ENCODE measurements at regions not wholly inside any gene's neighbourhood (a gene's known extent, or its start where the extent isn't known, plus 50 kb on each side); places are given as distances from the start of the nearest gene placed in this dataset.

DNA sequence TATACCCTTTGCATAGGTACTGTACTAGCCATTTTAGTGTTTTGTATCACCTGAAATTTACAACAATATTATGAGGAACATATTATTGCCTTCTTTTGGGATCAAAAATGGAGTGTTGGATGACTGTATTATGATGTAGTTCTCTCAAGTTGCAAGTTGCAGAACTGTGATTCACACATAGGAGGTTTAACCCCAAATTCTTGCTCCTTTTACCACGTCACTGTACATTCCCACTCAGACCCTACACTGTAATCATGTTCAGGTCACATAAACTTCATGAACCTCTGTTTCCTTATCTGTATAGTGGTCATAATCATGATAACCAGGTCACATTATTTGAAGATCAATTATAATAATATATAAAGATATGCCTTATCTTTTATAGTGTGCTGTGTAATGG is 925.1 kb upstream of the TENM4 start:
- no peak for DNase-seq

GRCh38 chr11:80365076-80365725 is 924.4 kb upstream of the TENM4 start:
- DNase-seq = no peak

GRCh38 chr11:80362563-80363340 is 921.9 kb upstream of the TENM4 start:
- no peak for DNase-seq

GRCh38 chr11:80355251-80355650 is 914.4 kb upstream of the TENM4 start:
- no peak for DNase-seq

GRCh38 chr11:80350541-80350940 is 909.7 kb upstream of the TENM4 start:
- DNase-seq = no peak

- no peak for DNase-seq
Observed at GRCh38 chr11:80349997-80350396, 909.2 kb upstream of the TENM4 start.

DNA sequence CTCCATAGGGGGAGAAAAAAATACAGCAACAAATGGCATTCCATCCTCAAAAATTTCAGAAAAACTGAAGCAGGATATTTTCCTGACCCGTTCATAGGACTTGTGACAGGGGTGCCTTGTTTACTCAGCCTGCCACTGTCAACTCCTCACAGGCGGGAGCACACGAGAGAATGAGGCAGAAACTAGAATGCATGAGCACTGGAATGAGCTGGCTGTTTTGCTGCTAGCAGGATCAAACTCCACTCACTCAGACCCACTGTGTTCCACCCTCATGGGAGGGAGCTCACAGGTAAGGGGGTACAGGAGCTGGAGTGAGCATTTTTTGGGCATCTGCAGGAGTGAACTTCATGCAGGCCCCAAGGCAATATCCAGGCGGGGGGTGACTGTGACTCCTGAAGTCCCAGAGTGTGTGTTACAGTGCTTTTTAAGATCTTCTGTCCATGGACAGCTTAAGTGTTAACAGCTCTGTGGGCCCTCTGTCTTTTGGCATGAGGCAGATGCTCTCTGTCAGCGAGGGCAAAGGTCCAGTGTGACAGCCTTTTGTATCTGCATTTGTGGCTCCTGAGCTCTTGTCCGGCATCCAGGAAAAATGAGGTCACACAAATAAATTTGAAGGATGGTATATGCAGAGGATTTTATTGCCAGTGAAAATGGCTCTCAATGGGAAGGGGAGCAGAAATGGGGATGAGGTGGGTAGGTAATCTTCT is 905.7 kb upstream of the TENM4 start:
- DNase-seq = no peak

- DNase-seq = no peak
Observed at GRCh38 chr11:80343436-80343835, 902.6 kb upstream of the TENM4 start.

- no peak for DNase-seq
Observed at GRCh38 chr11:80338231-80338630, 897.4 kb upstream of the TENM4 start.

GRCh38 chr11:80331694-80332093 is 890.9 kb upstream of the TENM4 start:
- no peak for DNase-seq

DNA sequence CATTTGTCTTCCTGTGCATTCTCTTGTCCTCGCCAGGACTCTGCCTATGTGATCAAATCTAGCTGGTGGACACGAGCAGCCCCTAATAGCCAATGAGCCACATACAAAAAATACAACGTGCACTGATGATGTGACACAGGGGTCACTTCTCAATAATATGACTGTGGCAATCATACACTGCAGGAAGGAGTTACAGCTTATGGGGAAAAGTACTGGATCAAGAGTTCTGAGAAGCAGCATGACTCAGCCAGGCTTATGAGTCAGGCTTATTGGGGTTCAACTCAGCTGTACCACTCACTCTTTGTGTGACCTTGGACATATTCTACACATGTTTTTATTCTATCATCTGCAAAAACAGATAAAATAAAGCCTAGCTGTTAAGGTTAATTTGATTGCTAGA is 889.4 kb upstream of the TENM4 start:
- no peak for DNase-seq

DNA sequence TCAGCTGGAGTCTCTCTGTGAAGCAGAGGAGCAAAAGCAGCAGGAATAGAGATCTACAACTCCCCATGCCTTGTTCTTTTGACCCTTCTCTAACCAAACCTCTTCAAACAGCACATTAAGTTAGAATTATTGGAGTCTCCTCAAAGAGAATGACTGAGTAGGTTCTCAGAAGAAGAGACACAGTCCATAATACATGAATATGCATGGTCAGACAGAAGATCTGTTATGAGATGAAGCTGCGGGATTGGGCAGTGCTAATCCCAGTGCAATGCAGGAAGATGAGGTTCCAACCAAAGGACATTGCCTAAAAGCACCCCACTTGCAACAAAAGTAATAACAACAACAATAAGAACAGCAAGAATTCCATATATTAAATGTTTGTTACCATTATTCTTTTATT is 887.9 kb upstream of the TENM4 start:
- DNase-seq = no peak

GRCh38 chr11:80327956-80328614 is 887.3 kb upstream of the TENM4 start:
- no peak for DNase-seq

GRCh38 chr11:80321786-80322185 is 881.0 kb upstream of the TENM4 start:
- no peak for DNase-seq

DNA sequence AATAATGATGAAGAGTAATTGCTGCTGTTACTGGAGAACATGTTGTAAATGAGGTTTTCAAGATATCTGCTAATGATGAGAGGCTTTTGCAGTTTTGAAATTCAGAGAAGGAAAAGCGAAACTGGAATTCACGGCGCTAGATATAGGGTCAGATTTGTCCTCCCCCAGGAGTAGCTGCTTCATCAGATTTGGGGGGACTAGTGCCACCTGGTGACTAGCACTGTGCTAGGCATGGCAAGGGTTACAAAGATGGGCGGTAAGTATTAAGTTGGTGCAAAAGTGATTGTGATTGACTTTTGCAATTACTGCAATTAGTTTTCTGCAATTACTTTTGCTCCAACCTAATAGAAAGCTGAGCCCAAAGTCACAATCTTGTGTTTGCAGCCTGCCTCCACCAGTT is 879.9 kb upstream of the TENM4 start:
- no peak for DNase-seq

GRCh38 chr11:80320226-80320625 is 879.4 kb upstream of the TENM4 start:
- no peak for DNase-seq

DNA sequence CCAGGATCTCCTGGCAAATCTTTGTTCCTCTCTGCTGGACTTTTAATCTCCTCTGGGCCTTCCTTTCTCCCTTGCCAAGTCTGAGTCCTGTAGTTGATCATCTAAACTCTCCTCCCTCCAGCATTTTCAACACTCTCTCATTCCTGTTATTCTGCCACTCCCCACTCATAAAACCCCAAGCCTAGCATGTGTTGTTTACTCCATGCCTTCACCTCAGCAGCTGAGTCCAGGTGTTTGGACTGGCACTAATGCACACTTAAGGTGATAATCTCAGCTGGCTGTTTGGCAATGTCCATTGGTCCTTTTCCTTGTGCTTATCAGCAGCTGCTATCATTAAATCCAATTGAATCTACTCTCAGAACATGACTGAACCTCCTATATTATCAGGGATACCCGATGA is 876.8 kb upstream of the TENM4 start:
- DNase-seq = no peak

DNA sequence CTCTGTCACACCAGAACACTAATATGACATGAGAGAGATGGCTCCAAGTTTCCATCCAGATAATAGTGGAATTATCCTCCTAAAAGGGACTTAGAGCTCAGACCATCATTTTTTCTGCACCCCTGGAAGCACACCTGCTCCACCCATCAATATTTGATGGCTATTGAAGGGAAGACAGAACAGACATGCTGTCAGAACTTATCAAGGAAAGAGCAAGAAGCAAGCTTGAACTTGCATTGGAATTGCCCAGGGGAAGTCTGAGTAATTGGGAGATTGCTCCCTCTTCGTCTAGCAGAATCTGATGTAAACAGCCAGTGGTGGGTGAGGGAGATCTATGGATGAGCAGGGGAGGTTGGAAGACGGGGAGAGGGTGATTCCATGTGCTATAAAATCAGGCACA is 874.4 kb upstream of the TENM4 start:
- DNase-seq = no peak

- DNase-seq = no peak
Observed at GRCh38 chr11:80309301-80309700, 868.5 kb upstream of the TENM4 start.

- DNase-seq = no peak
Observed at GRCh38 chr11:80307676-80308075, 866.8 kb upstream of the TENM4 start.

DNA sequence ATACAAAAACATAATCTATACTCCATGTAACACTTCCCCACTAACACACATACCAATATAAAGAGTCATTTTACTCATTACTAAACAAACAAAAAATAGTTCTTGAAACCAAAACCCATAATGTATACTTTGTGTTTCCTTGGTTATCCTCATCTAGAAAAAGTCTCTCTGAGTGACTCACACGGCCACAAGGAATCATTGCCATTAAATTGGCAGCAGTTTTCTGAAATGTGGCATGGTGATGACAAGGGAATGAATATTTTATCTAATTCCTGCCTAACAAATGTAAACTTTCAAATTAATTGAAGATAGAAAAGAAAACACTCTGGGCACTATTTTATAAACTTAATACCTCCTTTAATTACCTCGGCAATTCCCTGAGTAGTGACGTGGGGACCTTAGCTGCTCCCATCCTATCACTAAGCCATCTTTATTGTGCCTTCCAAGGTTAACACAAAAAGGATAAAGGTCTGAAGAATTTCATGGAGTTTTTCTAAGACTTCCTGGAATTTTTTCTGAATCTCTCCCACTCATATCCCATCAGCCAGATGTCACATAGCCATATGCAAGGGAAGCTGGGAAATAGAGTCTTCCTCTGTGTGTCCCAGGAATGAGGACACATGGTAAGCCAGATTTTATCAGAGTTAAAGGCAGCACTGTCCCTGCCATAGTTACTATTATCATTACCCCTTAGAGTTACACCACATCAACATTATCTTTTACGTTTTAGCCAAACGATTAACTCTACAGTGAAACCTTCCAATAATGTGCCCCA is 857.2 kb upstream of the TENM4 start:
- DNase-seq = no peak

DNA sequence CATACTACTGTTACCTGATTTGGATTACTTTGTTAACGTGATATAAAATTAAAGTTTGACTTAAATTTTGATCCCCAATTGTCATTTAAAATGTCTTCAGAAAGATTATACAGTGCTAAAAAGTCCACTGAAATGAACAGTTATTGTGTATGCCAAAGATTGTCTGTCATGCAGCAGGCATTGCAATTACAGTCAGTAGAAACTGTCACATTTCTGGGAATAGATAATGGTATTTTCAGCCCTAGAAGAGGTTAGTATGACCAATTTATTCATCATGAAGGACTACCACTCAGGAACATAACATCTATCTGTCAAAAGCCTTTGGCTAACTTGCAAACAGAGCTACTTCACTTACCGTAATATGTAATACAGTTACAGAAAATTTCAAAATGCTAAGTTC is 852.5 kb upstream of the TENM4 start:
- DNase-seq = no peak
